NB4 (cell line): ENCODE measurements at regions not wholly inside any gene's neighbourhood (a gene's known extent, or its start where the extent isn't known, plus 50 kb on each side); places are given as distances from the start of the nearest gene placed in this dataset.
"Not testable (repeated sequence)": the region's sequence is repeated elsewhere in the genome, so short reads cannot be mapped to it uniquely, and the experiment has no call there.

Experiments
- CTCF ChIP-seq: IDR thresholded peaks from one replicate; pipeline ENCODE4 v1.5.1; 2012; ENCODE audit warnings: low read depth, low read length
- MAX ChIP-seq: IDR thresholded peaks from 2 replicates; pipeline ENCODE4 v1.6.1; 2011; ENCODE audit warnings: low read depth, low read length
- MYC ChIP-seq: IDR thresholded peaks from 2 replicates; pipeline ENCODE4 v1.6.1; 2011; ENCODE audit warnings: low read depth, low read length
- POLR2A ChIP-seq: IDR thresholded peaks from 2 replicates; pipeline ENCODE4 v1.6.1; 2011; ENCODE audit warnings: mild to moderate bottlenecking; ENCODE audit not compliant: insufficient read length; ENCODE audit errors: extremely low read depth

GRCh38 chr9:86475255-86475654, 121.0 kb upstream of the TUT7 start:
- TF ChIP-seq POLR2A, CTCF, MAX, MYC: not testable (repeated sequence)
